Endodermal cell (in vitro differentiated cells): ENCODE measurements at regions not wholly inside any gene's neighbourhood (a gene's known extent, or its start where the extent isn't known, plus 50 kb on each side); places are given as distances from the start of the nearest gene placed in this dataset.
A peak's percentile ranks its signal among the peaks of the same experiment; 100 is the strongest.

Experiments used
- DNase-seq: peaks from one replicate; pipeline ENCODE4 v3.0.0-alpha.2; 2017
- H3K27ac ChIP-seq: 2 replicates; pipeline ENCODE4 v1.5.1; 2013; ENCODE audit warnings: mild to moderate bottlenecking, low read depth, low read length, moderate library complexity
- H3K27me3 ChIP-seq: 2 replicates; pipeline ENCODE4 v1.6.1; 2013; ENCODE audit warnings: mild to moderate bottlenecking, low read length, moderate library complexity; ENCODE audit not compliant: insufficient read depth, control insufficient read depth, poor library complexity, severe bottlenecking
- H3K36me3 ChIP-seq: 2 replicates; pipeline ENCODE4 v1.7.0; 2013; ENCODE audit warnings: mild to moderate bottlenecking, low read length, moderate library complexity; ENCODE audit not compliant: control insufficient read depth, insufficient read depth
- H3K4me1 ChIP-seq: one replicate; pipeline ENCODE4 v1.7.0; 2013; ENCODE audit warnings: low read length; ENCODE audit not compliant: control insufficient read depth, insufficient read depth
- H3K4me3 ChIP-seq: 2 replicates; pipeline ENCODE4 v1.5.1; 2013; ENCODE audit warnings: mild to moderate bottlenecking, low read length, moderate library complexity
- H3K9ac ChIP-seq: 2 replicates; pipeline ENCODE4 v1.6.1; 2013; ENCODE audit warnings: mild to moderate bottlenecking, low read length, moderate library complexity; ENCODE audit not compliant: poor library complexity, severe bottlenecking; ENCODE audit errors: extremely low read depth
- H3K9me3 ChIP-seq: 2 replicates; pipeline ENCODE4 v1.6.1; 2013; ENCODE audit warnings: mild to moderate bottlenecking, low read length, moderate library complexity; ENCODE audit not compliant: control insufficient read depth
- H3K27ac Mint-ChIP-seq: 2 replicates; pipeline ENCODE4 v1.8.0; 2020; ENCODE audit warnings: mixed read lengths
- H3K27me3 Mint-ChIP-seq: 2 replicates; pipeline ENCODE4 v1.8.0; 2021; ENCODE audit warnings: mild to moderate bottlenecking, mixed read lengths; ENCODE audit not compliant: insufficient read depth
- H3K36me3 Mint-ChIP-seq: 2 replicates; pipeline ENCODE4 v1.8.0; 2020; ENCODE audit warnings: low read depth, mixed read lengths
- H3K4me1 Mint-ChIP-seq: 2 replicates; pipeline ENCODE4 v1.8.0; 2020; ENCODE audit warnings: mixed read lengths
- H3K4me3 Mint-ChIP-seq: 2 replicates; pipeline ENCODE4 v1.8.0; 2020; ENCODE audit warnings: mild to moderate bottlenecking, moderate library complexity, mixed read lengths
- H3K9me3 Mint-ChIP-seq: 2 replicates; pipeline ENCODE4 v1.8.0; 2020; ENCODE audit warnings: mild to moderate bottlenecking, mixed read lengths
- WGBS, 2 experiments: methylation state at CpG; one replicate each; pipeline versions ENCODE4 v1.1.5 to v1.1.7; 2013; ENCODE audit warnings: missing lambda C conversion rate in 2 of 2, mixed read lengths in 1 of 2; ENCODE audit not compliant: insufficient coverage in 1 of 2, insufficient read length in 1 of 2; 5-methylcytosine and 5-hydroxymethylcytosine counted together
- TF ChIP-seq, protein P1 (sequence below): fragments of 200-600 bp; sonication (generic); conservative IDR thresholded peaks from 2 replicates; pipeline ENCODE4 v1.5.0; 2021; ENCODE audit warnings: antibody characterized with exemption, mild to moderate bottlenecking

DNA sequence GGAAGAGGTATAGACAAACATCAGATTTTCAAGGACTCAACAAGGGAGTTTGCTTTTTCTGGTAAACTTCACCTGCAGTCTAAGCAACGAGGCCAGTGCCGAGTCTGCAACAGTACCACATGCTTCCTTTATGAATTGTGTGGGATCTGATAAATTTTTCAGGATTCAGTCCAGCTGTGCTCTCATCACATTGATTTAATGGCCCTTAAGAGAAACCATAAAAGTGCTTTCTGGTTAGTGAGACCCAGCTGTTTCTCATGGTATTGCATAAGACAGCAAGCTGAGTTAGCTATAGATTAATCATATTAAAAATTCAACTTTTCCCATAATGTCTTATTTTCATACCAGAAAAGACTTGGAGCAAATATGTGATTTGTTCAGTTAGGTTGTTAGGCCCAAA is 291.4 kb downstream of the CENPW start:
- Mint-ChIP-seq H3K36me3 (no peaks in the 10 kb centered on the region), H3K4me3 (no peak overlapping the region), H3K27me3 (no peaks in the 10 kb centered on the region), H3K4me1 (peaks cover 19% of the 10 kb centered on the region), H3K9me3 (no peaks in the 10 kb centered on the region), H3K27ac (no peak overlapping the region)
- Histone ChIP-seq H3K36me3 (no peaks in the 10 kb centered on the region), H3K4me1 (peaks cover 14% of the 10 kb centered on the region), H3K9me3 (peaks cover 5% of the 10 kb centered on the region), H3K27me3 (no peaks in the 10 kb centered on the region), H3K4me3 (no peak overlapping the region), H3K9ac (no peak overlapping the region), H3K27ac (no peak overlapping the region)
- WGBS, 2 experiments = 92% methylated on average over 2 of the region's 2 CpGs
- TF ChIP-seq, protein P1, sequence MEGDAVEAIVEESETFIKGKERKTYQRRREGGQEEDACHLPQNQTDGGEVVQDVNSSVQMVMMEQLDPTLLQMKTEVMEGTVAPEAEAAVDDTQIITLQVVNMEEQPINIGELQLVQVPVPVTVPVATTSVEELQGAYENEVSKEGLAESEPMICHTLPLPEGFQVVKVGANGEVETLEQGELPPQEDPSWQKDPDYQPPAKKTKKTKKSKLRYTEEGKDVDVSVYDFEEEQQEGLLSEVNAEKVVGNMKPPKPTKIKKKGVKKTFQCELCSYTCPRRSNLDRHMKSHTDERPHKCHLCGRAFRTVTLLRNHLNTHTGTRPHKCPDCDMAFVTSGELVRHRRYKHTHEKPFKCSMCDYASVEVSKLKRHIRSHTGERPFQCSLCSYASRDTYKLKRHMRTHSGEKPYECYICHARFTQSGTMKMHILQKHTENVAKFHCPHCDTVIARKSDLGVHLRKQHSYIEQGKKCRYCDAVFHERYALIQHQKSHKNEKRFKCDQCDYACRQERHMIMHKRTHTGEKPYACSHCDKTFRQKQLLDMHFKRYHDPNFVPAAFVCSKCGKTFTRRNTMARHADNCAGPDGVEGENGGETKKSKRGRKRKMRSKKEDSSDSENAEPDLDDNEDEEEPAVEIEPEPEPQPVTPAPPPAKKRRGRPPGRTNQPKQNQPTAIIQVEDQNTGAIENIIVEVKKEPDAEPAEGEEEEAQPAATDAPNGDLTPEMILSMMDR = no peak
- no peak for DNase-seq

DNA sequence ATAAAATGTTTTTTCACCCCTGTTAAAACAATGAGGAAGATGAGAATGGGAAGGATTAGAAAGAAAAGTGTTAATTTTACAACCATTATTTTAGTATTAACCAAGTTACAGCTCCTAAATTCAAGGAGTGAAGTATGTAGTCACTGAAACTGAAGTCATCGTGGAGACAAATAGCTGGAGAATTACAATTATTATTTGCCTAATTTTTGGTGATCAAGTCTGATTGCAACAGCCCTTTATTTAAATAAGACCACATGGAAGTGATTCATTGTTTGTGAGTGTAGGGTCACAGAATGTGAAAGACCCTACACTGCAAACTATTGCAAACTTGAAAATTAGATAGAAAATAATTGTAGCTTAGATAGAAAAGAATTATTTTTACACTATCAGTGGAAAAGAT is 292.4 kb downstream of the CENPW start:
- 88% methylated on average over 1 of the region's 1 CpG; no CpG with 5 or more reads in 1 of the 2 experiments for whole genome bisulfite sequencing, 2 experiments
- Mint-ChIP-seq H3K4me3 (no peak overlapping the region), H3K36me3 (no peaks in the 10 kb centered on the region), H3K9me3 (no peaks in the 10 kb centered on the region), H3K27me3 (no peaks in the 10 kb centered on the region), H3K27ac (no peak overlapping the region), H3K4me1 (peaks cover 13% of the 10 kb centered on the region)
- no peak overlapping the region for H3K4me3 ChIP-seq
- peaks cover 5% of the 10 kb centered on the region for H3K9me3 ChIP-seq
- no peaks in the 10 kb centered on the region for H3K36me3 ChIP-seq
- H3K27me3 ChIP-seq = no peaks in the 10 kb centered on the region
- DNase-seq = no peak
- TF ChIP-seq, protein P1 = no peak
- H3K4me1 ChIP-seq = peaks cover 12% of the 10 kb centered on the region
- peak overlapping the region; percentile 21 for H3K27ac ChIP-seq
- H3K9ac ChIP-seq = no peak overlapping the region

DNA sequence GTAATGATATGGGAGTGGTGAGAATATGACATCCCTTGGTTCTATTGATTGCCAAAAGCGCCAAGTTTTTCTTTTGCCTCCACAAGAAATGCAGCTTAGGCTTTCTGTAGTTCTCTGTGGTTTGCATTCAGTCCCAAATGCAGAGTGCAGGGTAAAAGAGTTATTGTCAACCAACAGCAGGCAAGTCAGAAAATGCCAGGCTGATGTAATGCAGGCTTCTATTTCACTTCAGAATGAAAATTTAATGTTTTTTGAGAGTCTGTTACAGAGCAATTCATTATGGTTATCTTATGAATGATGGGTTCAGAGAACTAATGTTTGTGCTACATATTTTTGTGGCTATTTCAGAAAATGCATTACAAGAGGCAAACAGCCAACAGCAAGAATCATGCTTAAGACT is 293.5 kb downstream of the CENPW start:
- no peak for DNase-seq
- Histone ChIP-seq H3K36me3 (no peaks in the 10 kb centered on the region), H3K4me3 (no peak overlapping the region), H3K9me3 (peaks cover 5% of the 10 kb centered on the region), H3K27me3 (no peaks in the 10 kb centered on the region), H3K4me1 (peaks cover 4% of the 10 kb centered on the region), H3K27ac (peak overlapping the region; percentile 36), H3K9ac (no peak overlapping the region)
- H3K27me3 Mint-ChIP-seq = no peaks in the 10 kb centered on the region
- TF ChIP-seq, protein P1 = no peak
- no peak overlapping the region for H3K27ac Mint-ChIP-seq
- no peaks in the 10 kb centered on the region for H3K36me3 Mint-ChIP-seq
- no peaks in the 10 kb centered on the region for H3K9me3 Mint-ChIP-seq
- 84 to 100% methylated on average over 1 of the region's 1 CpG for WGBS, 2 experiments
- peaks cover 3% of the 10 kb centered on the region for H3K4me1 Mint-ChIP-seq
- H3K4me3 Mint-ChIP-seq = no peak overlapping the region
